ENCODE measurements at regions not wholly inside any gene's neighbourhood (a gene's known extent, or its start where the extent isn't known, plus 50 kb on each side); places are given as distances from the start of the nearest gene placed in this dataset.

DNA sequence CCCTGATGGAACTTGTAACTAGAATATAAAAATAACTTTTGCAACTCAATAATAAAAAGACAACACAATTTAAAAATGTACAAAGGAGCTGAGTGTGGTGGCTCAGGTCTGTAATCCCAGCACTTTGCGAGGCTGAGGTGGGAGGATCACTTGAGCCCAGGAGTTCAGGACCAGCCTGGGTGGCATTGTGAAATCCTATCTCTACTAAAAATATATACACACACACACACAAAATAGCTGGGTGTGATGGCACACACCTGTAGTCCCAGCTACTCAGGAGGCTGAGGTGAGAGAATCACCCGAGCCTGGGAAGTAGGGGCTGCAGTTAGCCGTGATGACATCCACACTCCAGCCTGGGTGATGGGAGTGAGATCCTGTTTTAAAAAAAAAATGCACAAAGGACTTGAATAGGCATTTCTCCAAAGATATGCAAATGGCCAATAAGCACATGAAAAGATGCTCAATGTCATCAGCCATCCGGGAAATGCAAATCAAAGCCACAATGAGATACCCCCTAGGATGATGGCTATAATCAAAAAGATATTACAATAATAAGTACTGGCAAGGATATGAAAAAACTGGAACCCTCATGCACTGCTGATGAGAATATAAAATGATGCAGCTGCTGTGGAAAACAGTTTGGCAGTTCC is 59.8 kb upstream of the SEPTIN5 start:
- no peak for TF ChIP-seq POLR2A (IDR thresholded peaks at IDR 0.05)
- TF ChIP-seq, protein P1, sequence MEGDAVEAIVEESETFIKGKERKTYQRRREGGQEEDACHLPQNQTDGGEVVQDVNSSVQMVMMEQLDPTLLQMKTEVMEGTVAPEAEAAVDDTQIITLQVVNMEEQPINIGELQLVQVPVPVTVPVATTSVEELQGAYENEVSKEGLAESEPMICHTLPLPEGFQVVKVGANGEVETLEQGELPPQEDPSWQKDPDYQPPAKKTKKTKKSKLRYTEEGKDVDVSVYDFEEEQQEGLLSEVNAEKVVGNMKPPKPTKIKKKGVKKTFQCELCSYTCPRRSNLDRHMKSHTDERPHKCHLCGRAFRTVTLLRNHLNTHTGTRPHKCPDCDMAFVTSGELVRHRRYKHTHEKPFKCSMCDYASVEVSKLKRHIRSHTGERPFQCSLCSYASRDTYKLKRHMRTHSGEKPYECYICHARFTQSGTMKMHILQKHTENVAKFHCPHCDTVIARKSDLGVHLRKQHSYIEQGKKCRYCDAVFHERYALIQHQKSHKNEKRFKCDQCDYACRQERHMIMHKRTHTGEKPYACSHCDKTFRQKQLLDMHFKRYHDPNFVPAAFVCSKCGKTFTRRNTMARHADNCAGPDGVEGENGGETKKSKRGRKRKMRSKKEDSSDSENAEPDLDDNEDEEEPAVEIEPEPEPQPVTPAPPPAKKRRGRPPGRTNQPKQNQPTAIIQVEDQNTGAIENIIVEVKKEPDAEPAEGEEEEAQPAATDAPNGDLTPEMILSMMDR (IDR thresholded peaks at IDR 0.05): no peak
- TF ChIP-seq POLR2AphosphoS5 (IDR thresholded peaks at IDR 0.05): no peak
